ENCODE measurements at regions not wholly inside any gene's neighbourhood (a gene's known extent, or its start where the extent isn't known, plus 50 kb on each side); places are given as distances from the start of the nearest gene placed in this dataset.

DNA sequence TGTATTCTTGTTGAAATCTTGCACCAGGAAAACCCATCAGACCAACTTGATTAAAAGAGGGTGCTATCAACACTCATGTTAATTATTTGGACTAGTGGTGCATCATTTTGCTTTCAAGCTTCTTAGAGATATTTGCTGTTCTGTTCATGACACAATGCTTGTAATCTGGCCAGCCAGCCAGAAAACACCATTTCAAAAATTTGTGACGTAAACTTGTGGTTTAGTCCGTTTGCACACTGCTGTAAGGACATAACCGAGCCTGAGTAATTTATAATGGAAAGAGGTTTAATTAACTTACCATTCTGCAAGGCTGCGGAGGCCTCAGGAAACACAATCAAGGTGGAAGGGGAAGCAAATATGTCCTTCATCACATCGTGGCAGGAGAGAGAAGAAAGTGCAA, 374.3 kb upstream of the TGFBR2 start:
- Histone ChIP-seq H3K4me3 (ENCODE audit: extremely low read depth in 1 of 4, insufficient read depth in 2 of 4, low read depth in 3 of 4, low read length in 4 of 4) (no peak overlapping the region), H3K4me2 (ENCODE audit: insufficient read depth in 1 of 2, low read depth in 2 of 2, low read length in 2 of 2) (no peak overlapping the region), H3K79me2 (ENCODE audit: control insufficient read depth in 1 of 2, insufficient read depth in 2 of 2, low read length in 2 of 2) (no peaks in the 10 kb centered on the region), H2BK120ac (replicated peaks; ENCODE audit: low read depth, low read length) (no peak overlapping the region), H2BK5ac (ENCODE audit: low read depth, low read length) (no peak overlapping the region), H3K4me1 (replicated peaks in 1 of 4; ENCODE audit: control insufficient read depth in 3 of 4, insufficient read depth in 4 of 4, low read length in 3 of 4) (no peaks in the 10 kb centered on the region), H3K23ac (ENCODE audit: insufficient read length) (no peak overlapping the region), H2BK20ac (ENCODE audit: low read length) (no peak overlapping the region), H3K27ac (ENCODE audit: low read depth, low read length) (no peak overlapping the region), H3K4ac (replicated peaks; ENCODE audit: insufficient read length, low read depth, low read length) (no peak overlapping the region), H3K36me3 (ENCODE audit: control insufficient read depth in 2 of 4, insufficient read depth in 4 of 4, low read length in 3 of 4) (no peaks in the 10 kb centered on the region), H3K23me2 (ENCODE audit: low read depth, low read length) (no peaks in the 10 kb centered on the region), H3K9ac (replicated peaks in 1 of 4; ENCODE audit: extremely low read depth in 1 of 4, low read depth in 3 of 4, low read length in 3 of 4) (no peak overlapping the region), H4K5ac (ENCODE audit: insufficient read length, low read depth, low read length) (no peak overlapping the region), H2AFZ (ENCODE audit: low read length) (no peak overlapping the region), H4K8ac (ENCODE audit: extremely low read depth, insufficient read depth, low read length) (no peak overlapping the region), H4K91ac (replicated peaks; ENCODE audit: insufficient read length, low read length) (no peak overlapping the region), H3K56ac (replicated peaks; ENCODE audit: insufficient read length, low read depth, low read length) (no peak overlapping the region), H3K14ac (ENCODE audit: insufficient read length) (no peak overlapping the region), H2BK12ac (ENCODE audit: low read depth, low read length) (no peak overlapping the region), H3K27me3 (replicated peaks in 1 of 4; ENCODE audit: control insufficient read depth in 3 of 4, extremely low read depth in 1 of 4, insufficient read depth in 3 of 4, low read length in 3 of 4) (no peaks in the 10 kb centered on the region), H3K18ac (ENCODE audit: extremely low read depth, low read length) (no peak overlapping the region), H4K20me1 (replicated peaks in 1 of 2; ENCODE audit: control insufficient read depth in 1 of 2, insufficient read depth in 2 of 2, low read length in 2 of 2) (no peaks in the 10 kb centered on the region), H3K79me1 (ENCODE audit: low read depth, low read length) (no peaks in the 10 kb centered on the region), H2BK15ac (ENCODE audit: low read length) (no peak overlapping the region), H3K9me3 (ENCODE audit: insufficient read depth in 2 of 2, low read depth in 1 of 2, low read length in 1 of 2) (no peaks in the 10 kb centered on the region), H2AK5ac (ENCODE audit: low read depth, low read length) (no peak overlapping the region)
- FAIRE-seq (no peak), DNase-seq (ENCODE audit: low read depth in 1 of 2, low spot score in 2 of 2) (no peak)
- CTCF ChIA-PET (ENCODE audit: partially characterized antibody): interaction anchor here (1.2 kb wide), 2 partner anchors 33 to 220 kb away, joined by 3 to 4 read pairs; no protein-coding TSS in a partner anchor
- WGBS, 2 experiments (ENCODE audit: extremely low coverage in 1 of 2, insufficient coverage in 1 of 2, insufficient read length in 1 of 2, insufficient replicate concordance in 2 of 2, low coverage in 1 of 2, low lambda C conversion rate in 2 of 2, missing lambda C conversion rate in 1 of 2): 82% methylated on average over 5 of the region's 5 CpGs; no CpG with 5 or more reads in 1 of the 2 experiments
- POLR2A ChIA-PET (ENCODE audit: partially characterized antibody): interaction anchor here (1.0 kb wide), 1 partner anchor 15 kb away, joined by 3 read pairs; no protein-coding TSS in a partner anchor
- TF ChIP-seq CHD1 (IDR thresholded peaks at IDR 0.05; ENCODE audit: low read depth, low read length) (no peak), CHD2 (IDR thresholded peaks at IDR 0.05; ENCODE audit: low read length) (no peak), SUZ12 (IDR thresholded peaks at IDR 0.05; ENCODE audit: low read length) (no peak), RNF2 (IDR thresholded peaks at IDR 0.05; ENCODE audit: borderline replicate concordance, low read depth, low read length, missing control alignments, poor library complexity, severe bottlenecking) (no peak), RFX5 (IDR thresholded peaks at IDR 0.05; ENCODE audit: borderline replicate concordance, low read depth, low read length) (no peak), PHF8 (conservative IDR thresholded peaks at IDR 0.05; ENCODE audit: low read depth, low read length) (no peak), SP2 (IDR thresholded peaks at IDR 0.05; ENCODE audit: low read length) (no peak), JUND (IDR thresholded peaks at IDR 0.05; ENCODE audit: low read length) (no peak), TAF7 (optimal IDR thresholded peaks at IDR 0.05; ENCODE audit: borderline replicate concordance, low read depth, low read length) (no peak), MAFK (IDR thresholded peaks at IDR 0.05; ENCODE audit: low read depth, low read length) (no peak), CREB1 (IDR thresholded peaks at IDR 0.05) (no peak)
- TF ChIP-seq, protein P1, sequence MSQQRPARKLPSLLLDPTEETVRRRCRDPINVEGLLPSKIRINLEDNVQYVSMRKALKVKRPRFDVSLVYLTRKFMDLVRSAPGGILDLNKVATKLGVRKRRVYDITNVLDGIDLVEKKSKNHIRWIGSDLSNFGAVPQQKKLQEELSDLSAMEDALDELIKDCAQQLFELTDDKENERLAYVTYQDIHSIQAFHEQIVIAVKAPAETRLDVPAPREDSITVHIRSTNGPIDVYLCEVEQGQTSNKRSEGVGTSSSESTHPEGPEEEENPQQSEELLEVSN (IDR thresholded peaks at IDR 0.05): no peak
- TF ChIP-seq, protein P2, sequence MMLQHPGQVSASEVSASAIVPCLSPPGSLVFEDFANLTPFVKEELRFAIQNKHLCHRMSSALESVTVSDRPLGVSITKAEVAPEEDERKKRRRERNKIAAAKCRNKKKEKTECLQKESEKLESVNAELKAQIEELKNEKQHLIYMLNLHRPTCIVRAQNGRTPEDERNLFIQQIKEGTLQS (IDR thresholded peaks at IDR 0.05; ENCODE audit: insufficient read depth, low read depth, low read length): no peak
